ENCODE measurements at regions not wholly inside any gene's neighbourhood (a gene's known extent, or its start where the extent isn't known, plus 50 kb on each side); places are given as distances from the start of the nearest gene placed in this dataset.

DNA sequence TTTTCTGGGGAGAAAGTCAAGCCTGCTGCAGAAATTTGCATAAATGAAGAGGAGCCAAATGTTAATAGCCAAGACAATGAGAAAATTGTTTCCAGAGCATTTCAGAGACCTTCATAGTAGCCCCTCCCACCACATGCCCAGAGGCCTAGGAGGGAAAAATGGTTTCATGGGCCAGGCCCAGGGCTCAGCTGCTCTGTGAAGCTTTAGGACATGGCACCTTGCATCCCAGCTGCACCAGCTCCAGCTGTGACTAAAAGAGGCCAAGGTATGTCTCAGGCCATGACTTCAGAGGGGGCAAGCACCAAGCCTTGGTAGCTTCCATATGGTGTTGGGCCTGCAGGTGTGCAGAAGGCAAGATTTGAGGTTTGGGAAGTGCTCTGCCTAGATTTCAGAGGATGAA lies 258.8 kb upstream of the SATB1 start:
- no peak for TF ChIP-seq POLR2A (IDR thresholded peaks at IDR 0.05; ENCODE audit: extremely low read depth, insufficient read length)
- TF ChIP-seq, protein P1, sequence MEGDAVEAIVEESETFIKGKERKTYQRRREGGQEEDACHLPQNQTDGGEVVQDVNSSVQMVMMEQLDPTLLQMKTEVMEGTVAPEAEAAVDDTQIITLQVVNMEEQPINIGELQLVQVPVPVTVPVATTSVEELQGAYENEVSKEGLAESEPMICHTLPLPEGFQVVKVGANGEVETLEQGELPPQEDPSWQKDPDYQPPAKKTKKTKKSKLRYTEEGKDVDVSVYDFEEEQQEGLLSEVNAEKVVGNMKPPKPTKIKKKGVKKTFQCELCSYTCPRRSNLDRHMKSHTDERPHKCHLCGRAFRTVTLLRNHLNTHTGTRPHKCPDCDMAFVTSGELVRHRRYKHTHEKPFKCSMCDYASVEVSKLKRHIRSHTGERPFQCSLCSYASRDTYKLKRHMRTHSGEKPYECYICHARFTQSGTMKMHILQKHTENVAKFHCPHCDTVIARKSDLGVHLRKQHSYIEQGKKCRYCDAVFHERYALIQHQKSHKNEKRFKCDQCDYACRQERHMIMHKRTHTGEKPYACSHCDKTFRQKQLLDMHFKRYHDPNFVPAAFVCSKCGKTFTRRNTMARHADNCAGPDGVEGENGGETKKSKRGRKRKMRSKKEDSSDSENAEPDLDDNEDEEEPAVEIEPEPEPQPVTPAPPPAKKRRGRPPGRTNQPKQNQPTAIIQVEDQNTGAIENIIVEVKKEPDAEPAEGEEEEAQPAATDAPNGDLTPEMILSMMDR (IDR thresholded peaks at IDR 0.05; ENCODE audit: low read depth, low read length): no peak

All from NB4 (cell line).